ENCODE measurements at regions not wholly inside any gene's neighbourhood (a gene's known extent, or its start where the extent isn't known, plus 50 kb on each side); places are given as distances from the start of the nearest gene placed in this dataset.

GRCh38 chr11:104549019-104549418 is 349.2 kb downstream of the CASP12 start:
- FAIRE-seq (no peak), DNase-seq (ENCODE audit: low read depth) (no peak)
- Histone ChIP-seq H3K36me3 (ENCODE audit: control insufficient read depth, insufficient read depth, low read length) (no peaks in the 10 kb centered on the region), H3K27me3 (ENCODE audit: control insufficient read depth, insufficient read depth, low read length) (no peaks in the 10 kb centered on the region), H3K4me3 (ENCODE audit: low read depth, low read length) (no peak overlapping the region)
- no peak for TF ChIP-seq CTCF (IDR thresholded peaks at IDR 0.05; ENCODE audit: insufficient read depth, low read length, severe bottlenecking)

- FAIRE-seq (no peak), DNase-seq (ENCODE audit: low read depth) (peak; percentile 89)
- Histone ChIP-seq H3K4me3 (ENCODE audit: low read depth, low read length) (no peak overlapping the region), H3K27me3 (ENCODE audit: control insufficient read depth, insufficient read depth, low read length) (no peaks in the 10 kb centered on the region), H3K36me3 (ENCODE audit: control insufficient read depth, insufficient read depth, low read length) (no peaks in the 10 kb centered on the region)
- TF ChIP-seq CTCF (IDR thresholded peaks at IDR 0.05; ENCODE audit: insufficient read depth, low read length, severe bottlenecking), result no peak
These were observed 350.1 kb downstream of the CASP12 start for GRCh38 chr11:104547996-104548661.

- no peaks in the 10 kb centered on the region for H3K36me3 ChIP-seq (ENCODE audit: control insufficient read depth, insufficient read depth, low read length)
- FAIRE-seq (no peak), DNase-seq (ENCODE audit: low read depth) (no peak)
- no peaks in the 10 kb centered on the region for H3K27me3 ChIP-seq (ENCODE audit: control insufficient read depth, insufficient read depth, low read length)
- no peak for TF ChIP-seq CTCF (IDR thresholded peaks at IDR 0.05; ENCODE audit: insufficient read depth, low read length, severe bottlenecking)
- no peak overlapping the region for H3K4me3 ChIP-seq (ENCODE audit: low read depth, low read length)
These were observed 351.8 kb downstream of the CASP12 start for GRCh38 chr11:104546501-104546900.

- no peak overlapping the region for H3K4me3 ChIP-seq (ENCODE audit: low read depth, low read length)
- H3K27me3 ChIP-seq (ENCODE audit: control insufficient read depth, insufficient read depth, low read length), result no peaks in the 10 kb centered on the region
- DNase-seq (ENCODE audit: low read depth), result no peak
- no peaks in the 10 kb centered on the region for H3K36me3 ChIP-seq (ENCODE audit: control insufficient read depth, insufficient read depth, low read length)
- no peak for FAIRE-seq
- TF ChIP-seq CTCF (IDR thresholded peaks at IDR 0.05; ENCODE audit: insufficient read depth, low read length, severe bottlenecking), result no peak
These were observed 356.6 kb downstream of the CASP12 start for GRCh38 chr11:104541701-104542100.

- TF ChIP-seq CTCF (IDR thresholded peaks at IDR 0.05; ENCODE audit: insufficient read depth, low read length, severe bottlenecking), result no peak
- Histone ChIP-seq H3K27me3 (ENCODE audit: control insufficient read depth, insufficient read depth, low read length) (no peaks in the 10 kb centered on the region), H3K4me3 (ENCODE audit: low read depth, low read length) (no peak overlapping the region), H3K36me3 (ENCODE audit: control insufficient read depth, insufficient read depth, low read length) (no peaks in the 10 kb centered on the region)
- DNase-seq (ENCODE audit: low read depth), result no peak
- FAIRE-seq, result no peak
These were observed 359.9 kb downstream of the CASP12 start for GRCh38 chr11:104538313-104538712.

GRCh38 chr11:104534278-104534677 is 364.0 kb downstream of the CASP12 start:
- H3K36me3 ChIP-seq (ENCODE audit: control insufficient read depth, insufficient read depth, low read length), result no peaks in the 10 kb centered on the region
- H3K4me3 ChIP-seq (ENCODE audit: low read depth, low read length), result no peak overlapping the region
- H3K27me3 ChIP-seq (ENCODE audit: control insufficient read depth, insufficient read depth, low read length), result no peaks in the 10 kb centered on the region
- FAIRE-seq (no peak), DNase-seq (ENCODE audit: low read depth) (peak; percentile 71)
- TF ChIP-seq CTCF (IDR thresholded peaks at IDR 0.05; ENCODE audit: insufficient read depth, low read length, severe bottlenecking), result no peak

Data from bronchial epithelial cell (primary cell).